ENCODE measurements at regions not wholly inside any gene's neighbourhood (a gene's known extent, or its start where the extent isn't known, plus 50 kb on each side); places are given as distances from the start of the nearest gene placed in this dataset.
A peak's percentile ranks its signal among the peaks of the same experiment; 100 is the strongest.

DNA sequence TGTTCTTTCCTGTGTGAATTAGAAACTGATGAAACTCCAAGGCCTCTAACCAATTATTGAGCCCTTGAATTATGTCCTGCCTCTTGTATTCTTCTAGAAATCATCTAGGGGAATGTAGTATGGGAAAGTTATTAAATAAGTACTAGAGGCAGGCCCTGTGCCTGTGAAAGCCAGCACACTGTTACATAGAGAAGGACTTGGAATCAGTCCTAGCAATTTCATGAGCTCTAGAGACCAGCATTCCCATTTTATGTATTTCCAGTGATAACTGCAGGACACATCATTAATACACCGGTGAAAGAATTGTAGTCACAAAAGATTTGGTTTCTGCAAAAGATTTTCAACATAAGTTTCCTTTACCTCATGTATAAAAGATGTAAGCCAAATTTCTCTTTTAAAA, 168.5 kb upstream of the VLDLR start:
- TF ChIP-seq, protein P1, sequence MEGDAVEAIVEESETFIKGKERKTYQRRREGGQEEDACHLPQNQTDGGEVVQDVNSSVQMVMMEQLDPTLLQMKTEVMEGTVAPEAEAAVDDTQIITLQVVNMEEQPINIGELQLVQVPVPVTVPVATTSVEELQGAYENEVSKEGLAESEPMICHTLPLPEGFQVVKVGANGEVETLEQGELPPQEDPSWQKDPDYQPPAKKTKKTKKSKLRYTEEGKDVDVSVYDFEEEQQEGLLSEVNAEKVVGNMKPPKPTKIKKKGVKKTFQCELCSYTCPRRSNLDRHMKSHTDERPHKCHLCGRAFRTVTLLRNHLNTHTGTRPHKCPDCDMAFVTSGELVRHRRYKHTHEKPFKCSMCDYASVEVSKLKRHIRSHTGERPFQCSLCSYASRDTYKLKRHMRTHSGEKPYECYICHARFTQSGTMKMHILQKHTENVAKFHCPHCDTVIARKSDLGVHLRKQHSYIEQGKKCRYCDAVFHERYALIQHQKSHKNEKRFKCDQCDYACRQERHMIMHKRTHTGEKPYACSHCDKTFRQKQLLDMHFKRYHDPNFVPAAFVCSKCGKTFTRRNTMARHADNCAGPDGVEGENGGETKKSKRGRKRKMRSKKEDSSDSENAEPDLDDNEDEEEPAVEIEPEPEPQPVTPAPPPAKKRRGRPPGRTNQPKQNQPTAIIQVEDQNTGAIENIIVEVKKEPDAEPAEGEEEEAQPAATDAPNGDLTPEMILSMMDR (IDR thresholded peaks at IDR 0.05; ENCODE audit: partially characterized antibody, unreplicated experiment) = no peak
- no peaks in the 10 kb centered on the region for H3K4me1 Mint-ChIP-seq (ENCODE audit: low read depth, unreplicated experiment)
- H3K27ac Mint-ChIP-seq (ENCODE audit: unreplicated experiment) = no peak overlapping the region
- H3K27me3 Mint-ChIP-seq (ENCODE audit: unreplicated experiment) = no peaks in the 10 kb centered on the region
- DNase-seq = no peak
- no peak overlapping the region for H3K4me3 Mint-ChIP-seq (ENCODE audit: unreplicated experiment)
- H3K36me3 Mint-ChIP-seq (ENCODE audit: unreplicated experiment) = no peaks in the 10 kb centered on the region
- no peaks in the 10 kb centered on the region for H3K9me3 Mint-ChIP-seq (ENCODE audit: unreplicated experiment)

DNA sequence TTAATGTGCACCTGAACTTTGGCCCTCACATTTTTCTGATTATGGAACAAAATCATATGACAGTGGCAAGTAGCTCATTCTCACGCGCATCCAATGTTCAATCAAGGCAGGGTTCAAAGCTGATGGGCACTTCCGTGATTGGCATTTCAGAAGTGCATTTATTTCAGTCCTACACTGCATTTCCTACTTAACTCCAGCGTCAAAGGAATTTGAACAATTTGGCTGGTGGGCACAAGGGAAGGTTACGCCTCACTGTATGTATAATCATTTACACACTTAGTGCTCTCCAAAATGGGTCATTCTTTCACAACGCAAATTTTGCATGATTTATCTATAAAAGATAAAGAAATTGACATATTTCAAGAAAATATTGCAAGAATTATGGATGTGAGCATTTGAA, 167.9 kb upstream of the VLDLR start:
- no peak for DNase-seq
- no peak overlapping the region for H3K4me3 Mint-ChIP-seq (ENCODE audit: unreplicated experiment)
- no peaks in the 10 kb centered on the region for H3K27me3 Mint-ChIP-seq (ENCODE audit: unreplicated experiment)
- H3K36me3 Mint-ChIP-seq (ENCODE audit: unreplicated experiment) = no peaks in the 10 kb centered on the region
- TF ChIP-seq, protein P1 (IDR thresholded peaks at IDR 0.05; ENCODE audit: partially characterized antibody, unreplicated experiment) = no peak
- no peaks in the 10 kb centered on the region for H3K4me1 Mint-ChIP-seq (ENCODE audit: low read depth, unreplicated experiment)
- no peaks in the 10 kb centered on the region for H3K9me3 Mint-ChIP-seq (ENCODE audit: unreplicated experiment)
- H3K27ac Mint-ChIP-seq (ENCODE audit: unreplicated experiment) = no peak overlapping the region

DNA sequence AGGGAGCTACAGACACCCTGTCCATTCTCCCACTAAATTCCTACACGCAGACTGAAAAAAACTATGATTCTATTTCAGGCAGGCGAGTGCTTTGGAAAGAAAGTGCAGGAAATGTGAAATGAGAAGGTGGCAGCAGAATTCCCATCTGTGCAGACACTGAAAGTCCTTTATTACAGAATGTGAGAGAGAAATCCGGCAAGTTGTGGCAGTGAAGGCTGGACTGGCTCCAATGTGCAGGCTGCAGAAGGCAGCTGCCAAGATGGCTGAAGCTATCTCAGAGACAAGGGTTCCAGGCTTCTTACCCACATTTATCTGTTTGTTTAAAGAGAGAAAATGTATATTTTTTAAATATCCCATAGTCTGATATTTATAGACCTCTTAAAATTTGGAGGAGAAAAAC, 161.8 kb upstream of the VLDLR start:
- H3K9me3 Mint-ChIP-seq (ENCODE audit: unreplicated experiment) = no peaks in the 10 kb centered on the region
- H3K36me3 Mint-ChIP-seq (ENCODE audit: unreplicated experiment) = no peaks in the 10 kb centered on the region
- no peak overlapping the region for H3K27ac Mint-ChIP-seq (ENCODE audit: unreplicated experiment)
- no peak for DNase-seq
- TF ChIP-seq, protein P1 (IDR thresholded peaks at IDR 0.05; ENCODE audit: partially characterized antibody, unreplicated experiment) = no peak
- no peak overlapping the region for H3K4me3 Mint-ChIP-seq (ENCODE audit: unreplicated experiment)
- no peaks in the 10 kb centered on the region for H3K27me3 Mint-ChIP-seq (ENCODE audit: unreplicated experiment)
- peaks cover 5% of the 10 kb centered on the region for H3K4me1 Mint-ChIP-seq (ENCODE audit: low read depth, unreplicated experiment)

DNA sequence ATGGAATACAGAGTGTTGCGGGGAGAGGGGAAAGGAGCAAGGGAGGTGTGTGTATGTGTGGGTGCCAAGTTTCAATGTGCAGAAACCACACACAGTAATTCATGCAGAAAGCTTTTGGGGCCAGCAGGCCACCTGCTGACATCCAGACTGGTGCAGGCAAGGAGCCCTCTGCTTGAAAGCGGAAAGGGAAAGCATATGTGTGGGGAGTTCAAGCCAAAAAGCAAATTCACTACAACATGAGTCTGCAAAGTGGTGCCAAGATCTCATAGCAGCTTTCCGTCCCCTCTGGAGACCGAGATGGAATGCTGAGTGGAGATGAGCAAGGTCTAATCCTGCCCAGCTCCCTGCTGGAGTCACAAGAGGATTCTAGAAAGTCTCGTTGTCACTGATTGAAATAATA, 159.7 kb upstream of the VLDLR start:
- Mint-ChIP-seq H3K27me3 (ENCODE audit: unreplicated experiment) (no peaks in the 10 kb centered on the region), H3K36me3 (ENCODE audit: unreplicated experiment) (no peaks in the 10 kb centered on the region), H3K4me3 (ENCODE audit: unreplicated experiment) (no peak overlapping the region), H3K9me3 (ENCODE audit: unreplicated experiment) (peaks cover 2% of the 10 kb centered on the region), H3K4me1 (ENCODE audit: low read depth, unreplicated experiment) (peaks cover 5% of the 10 kb centered on the region), H3K27ac (ENCODE audit: unreplicated experiment) (peak overlapping the region; percentile 29)
- peak; percentile 15 for DNase-seq
- TF ChIP-seq, protein P1 (IDR thresholded peaks at IDR 0.05; ENCODE audit: partially characterized antibody, unreplicated experiment) = no peak

DNA sequence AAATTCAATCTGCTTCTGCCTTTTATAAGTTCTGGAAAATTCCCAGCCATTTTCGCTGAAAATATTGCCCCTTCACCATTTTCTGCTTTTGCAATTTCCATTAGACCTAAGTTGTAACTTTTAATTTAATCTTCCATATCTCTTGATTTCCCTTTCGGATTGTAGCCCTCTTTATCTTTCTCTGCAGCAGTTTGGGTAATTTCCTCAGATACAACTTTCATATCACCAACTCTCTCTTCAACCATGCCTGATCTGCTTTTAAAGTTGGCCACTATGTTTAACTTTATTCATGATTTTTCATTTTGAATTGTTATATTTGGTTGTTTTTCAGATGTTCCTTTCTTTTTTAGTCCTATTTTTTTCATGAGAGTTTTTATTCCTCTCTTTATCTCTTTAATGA, 157.0 kb upstream of the VLDLR start:
- Mint-ChIP-seq H3K4me3 (ENCODE audit: unreplicated experiment) (no peak overlapping the region), H3K9me3 (ENCODE audit: unreplicated experiment) (peaks cover 2% of the 10 kb centered on the region), H3K27ac (ENCODE audit: unreplicated experiment) (no peak overlapping the region), H3K27me3 (ENCODE audit: unreplicated experiment) (no peaks in the 10 kb centered on the region), H3K4me1 (ENCODE audit: low read depth, unreplicated experiment) (peaks cover 7% of the 10 kb centered on the region), H3K36me3 (ENCODE audit: unreplicated experiment) (no peaks in the 10 kb centered on the region)
- TF ChIP-seq, protein P1 (IDR thresholded peaks at IDR 0.05; ENCODE audit: partially characterized antibody, unreplicated experiment) = no peak
- DNase-seq = no peak

All from glutamatergic neuron (in vitro differentiated cells).